Neuronal stem cell (in vitro differentiated cells): ENCODE measurements at regions not wholly inside any gene's neighbourhood (a gene's known extent, or its start where the extent isn't known, plus 50 kb on each side); places are given as distances from the start of the nearest gene placed in this dataset.

Experiments
- DNase-seq: peaks from one replicate; pipeline ENCODE4 v3.0.0-alpha.2; 2013; ENCODE audit warnings: low spot score
- H2AFZ ChIP-seq: one replicate; pipeline ENCODE4 v1.6.1; 2013; ENCODE audit warnings: mild to moderate bottlenecking, low read length, inconsistent platforms
- H2AK5ac ChIP-seq: 2 replicates; pipeline ENCODE4 v1.6.1; 2013; ENCODE audit warnings: low read depth, mild to moderate bottlenecking, inconsistent platforms, low read length, moderate library complexity, mixed read lengths
- H2BK120ac ChIP-seq: 2 replicates; pipeline ENCODE4 v1.6.1; 2013; ENCODE audit warnings: low read depth, mild to moderate bottlenecking, inconsistent platforms, low read length, moderate library complexity, mixed read lengths
- H2BK12ac ChIP-seq: one replicate; pipeline ENCODE4 v1.6.1; 2013; ENCODE audit warnings: low read length, inconsistent platforms
- H2BK15ac ChIP-seq: 2 replicates; pipeline ENCODE4 v1.6.1; 2013; ENCODE audit warnings: mild to moderate bottlenecking, low read length, inconsistent platforms, mixed read lengths
- H2BK5ac ChIP-seq: one replicate; pipeline ENCODE4 v1.6.1; 2013; ENCODE audit warnings: inconsistent platforms, mild to moderate bottlenecking, low read length, moderate library complexity
- H3K14ac ChIP-seq: one replicate; pipeline ENCODE4 v1.6.1; 2013; ENCODE audit warnings: low read length, inconsistent platforms
- H3K18ac ChIP-seq: 2 replicates; pipeline ENCODE4 v1.6.1; 2013; ENCODE audit warnings: low read length, inconsistent platforms
- H3K23ac ChIP-seq: 2 replicates; pipeline ENCODE4 v1.6.1; 2013; ENCODE audit warnings: low read depth, mild to moderate bottlenecking, mixed read lengths, low read length, inconsistent platforms; ENCODE audit not compliant: poor library complexity
- H3K27ac ChIP-seq: replicated peaks from 3 replicates; pipeline ENCODE4 v1.5.1; 2013; ENCODE audit warnings: low read length, inconsistent platforms
- H3K27me3 ChIP-seq, 3 experiments: 2 replicates each; pipeline ENCODE4 v1.6.1; 2013; ENCODE audit warnings: low read length in 3 of 3, mild to moderate bottlenecking in 2 of 3, inconsistent platforms in 1 of 3, low read depth in 1 of 3, mixed read lengths in 1 of 3, moderate library complexity in 1 of 3; ENCODE audit not compliant: control insufficient read depth in 3 of 3, insufficient read depth in 3 of 3
- H3K36me3 ChIP-seq, 2 donors: replicated peaks in 1 of 2; 2 replicates each; pipeline ENCODE4 v1.6.1; 2013; ENCODE audit warnings: low read length in 2 of 2; ENCODE audit not compliant: control insufficient read depth in 2 of 2, insufficient read depth in 2 of 2
- H3K4ac ChIP-seq: 2 replicates; pipeline ENCODE4 v1.6.1; 2013; ENCODE audit warnings: inconsistent platforms, mild to moderate bottlenecking, low read length, moderate library complexity
- H3K4me1 ChIP-seq, 2 donors: 1 replicate in 1 of 2; 2 replicates in 1 of 2; pipeline ENCODE4 v1.6.1; 2013; ENCODE audit warnings: low read length in 2 of 2, low read depth in 1 of 2; ENCODE audit not compliant: control insufficient read depth in 2 of 2, insufficient read depth in 1 of 2
- H3K4me2 ChIP-seq: one replicate; pipeline ENCODE4 v1.6.1; 2013; ENCODE audit warnings: mild to moderate bottlenecking, low read length, inconsistent platforms; ENCODE audit not compliant: insufficient read depth, poor library complexity, severe bottlenecking
- H3K4me3 ChIP-seq, 2 donors: 2 replicates each; pipeline ENCODE4 v1.5.1; 2013; ENCODE audit warnings: low read length in 2 of 2, mild to moderate bottlenecking in 2 of 2, inconsistent platforms in 1 of 2, moderate library complexity in 1 of 2
- H3K79me1 ChIP-seq: one replicate; pipeline ENCODE4 v1.6.1; 2013; ENCODE audit warnings: low read depth, mild to moderate bottlenecking, inconsistent platforms, low read length, moderate library complexity
- H3K9ac ChIP-seq: one replicate; pipeline ENCODE4 v1.6.1; 2013; ENCODE audit warnings: mild to moderate bottlenecking, low read depth, low read length, inconsistent platforms; ENCODE audit not compliant: poor library complexity
- H3K9me3 ChIP-seq, 2 donors: replicated peaks in 1 of 2; 2 replicates each; pipeline versions ENCODE3 to v1.6.1; 2013; ENCODE audit warnings: low read length in 2 of 2, mild to moderate bottlenecking in 2 of 2, inconsistent platforms in 1 of 2, low read depth in 1 of 2, mixed read lengths in 1 of 2, moderate library complexity in 1 of 2; ENCODE audit not compliant: control insufficient read depth in 2 of 2, insufficient read depth in 1 of 2
- H4K8ac ChIP-seq: one replicate; pipeline ENCODE4 v1.6.1; 2013; ENCODE audit warnings: low read depth, mild to moderate bottlenecking, inconsistent platforms, low read length, moderate library complexity
- H4K91ac ChIP-seq: one replicate; pipeline ENCODE4 v1.6.1; 2013; ENCODE audit warnings: low read length, low read depth, mild to moderate bottlenecking, inconsistent platforms; ENCODE audit not compliant: poor library complexity
- WGBS, 2 donors: extraction: QIAGEN DNeasy Blood & Tissue Kit; methylation state at CpG; one replicate each; pipeline ENCODE4 v1.1.7; 2013; ENCODE audit warnings: missing lambda C conversion rate in 2 of 2, mixed read lengths in 1 of 2; ENCODE audit not compliant: insufficient read length in 2 of 2, insufficient replicate concordance in 1 of 2; ENCODE audit errors: extremely low coverage in 2 of 2; 5-methylcytosine and 5-hydroxymethylcytosine counted together

DNA sequence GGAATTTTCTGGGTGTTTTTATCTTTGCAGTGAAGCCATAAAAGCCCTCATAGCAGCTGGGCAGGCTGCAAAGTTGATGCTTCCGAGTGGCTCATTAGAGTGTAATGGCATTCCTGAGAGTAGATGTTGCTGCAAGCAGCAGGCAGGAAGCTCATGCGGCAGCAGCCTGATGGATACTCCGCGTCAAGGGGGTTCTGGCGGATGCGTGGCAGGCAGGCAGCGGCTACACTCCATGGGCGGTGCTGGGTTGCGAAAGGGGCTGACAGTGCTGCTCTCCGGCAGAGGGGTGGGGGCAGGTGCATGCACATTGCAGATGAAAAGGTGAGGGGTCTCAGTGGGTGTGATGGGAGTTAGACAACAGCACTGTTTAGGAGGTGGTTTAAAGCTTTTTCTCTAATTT is 93.2 kb upstream of the AJAP1 start:
- no peak overlapping the region for H2BK15ac ChIP-seq
- no peaks in the 10 kb centered on the region for H3K9me3 ChIP-seq
- H4K8ac ChIP-seq: no peak overlapping the region
- no peak overlapping the region for H2AFZ ChIP-seq
- H3K4me1 ChIP-seq: no peaks in the 10 kb centered on the region
- no peak overlapping the region for H3K4me2 ChIP-seq
- no peaks in the 10 kb centered on the region for H3K27me3 ChIP-seq
- no peak overlapping the region for H3K14ac ChIP-seq
- no peak overlapping the region for H2AK5ac ChIP-seq
- H2BK120ac ChIP-seq: no peak overlapping the region
- no peak for DNase-seq
- no peak overlapping the region for H2BK5ac ChIP-seq
- no peak overlapping the region for H2BK12ac ChIP-seq
- H3K23ac ChIP-seq: no peak overlapping the region
- no CpG with 5 or more reads among the region's 10 CpGs for WGBS, 2 donors
- H3K4ac ChIP-seq: no peak overlapping the region
- H4K91ac ChIP-seq: no peak overlapping the region
- no peak overlapping the region for H3K4me3 ChIP-seq
- no peak overlapping the region for H3K9ac ChIP-seq
- no peak overlapping the region for H3K18ac ChIP-seq
- H3K36me3 ChIP-seq: no peaks in the 10 kb centered on the region
- H3K79me1 ChIP-seq: no peaks in the 10 kb centered on the region
- no peak overlapping the region for H3K27ac ChIP-seq

DNA sequence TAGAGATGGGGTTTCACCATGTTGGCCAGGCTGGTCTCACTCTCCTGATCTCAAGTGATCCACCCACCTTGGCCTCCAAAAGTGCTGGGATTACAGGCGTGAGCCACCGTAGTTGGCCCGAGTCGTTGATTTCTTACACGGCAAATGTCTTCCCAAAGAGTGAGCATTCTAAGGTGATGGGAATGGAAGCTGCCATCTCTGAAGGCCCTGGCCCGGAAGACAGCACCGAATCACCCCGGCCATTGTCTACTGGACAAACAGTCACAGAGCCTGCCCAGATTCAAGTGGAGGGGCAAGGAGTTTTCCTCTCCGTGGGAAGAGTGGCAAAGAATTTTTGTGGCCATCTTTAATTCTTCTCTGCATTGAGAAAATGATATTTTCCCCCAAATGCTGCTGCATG is 92.1 kb upstream of the AJAP1 start:
- H2AFZ ChIP-seq: no peak overlapping the region
- H2BK12ac ChIP-seq: no peak overlapping the region
- no peak overlapping the region for H3K23ac ChIP-seq
- H4K8ac ChIP-seq: no peak overlapping the region
- H3K27ac ChIP-seq: no peak overlapping the region
- no peak overlapping the region for H3K18ac ChIP-seq
- H2BK15ac ChIP-seq: no peak overlapping the region
- H3K79me1 ChIP-seq: no peaks in the 10 kb centered on the region
- WGBS, 2 donors: no CpG with 5 or more reads among the region's 9 CpGs
- H3K4ac ChIP-seq: no peak overlapping the region
- no peak overlapping the region for H3K4me3 ChIP-seq
- H2BK5ac ChIP-seq: no peak overlapping the region
- no peaks in the 10 kb centered on the region for H3K27me3 ChIP-seq
- H2AK5ac ChIP-seq: no peak overlapping the region
- H3K4me2 ChIP-seq: no peak overlapping the region
- no peak overlapping the region for H3K9ac ChIP-seq
- no peaks in the 10 kb centered on the region for H3K4me1 ChIP-seq
- H3K36me3 ChIP-seq: no peaks in the 10 kb centered on the region
- no peak for DNase-seq
- H3K9me3 ChIP-seq: no peaks in the 10 kb centered on the region
- no peak overlapping the region for H4K91ac ChIP-seq
- H2BK120ac ChIP-seq: no peak overlapping the region
- H3K14ac ChIP-seq: no peak overlapping the region

DNA sequence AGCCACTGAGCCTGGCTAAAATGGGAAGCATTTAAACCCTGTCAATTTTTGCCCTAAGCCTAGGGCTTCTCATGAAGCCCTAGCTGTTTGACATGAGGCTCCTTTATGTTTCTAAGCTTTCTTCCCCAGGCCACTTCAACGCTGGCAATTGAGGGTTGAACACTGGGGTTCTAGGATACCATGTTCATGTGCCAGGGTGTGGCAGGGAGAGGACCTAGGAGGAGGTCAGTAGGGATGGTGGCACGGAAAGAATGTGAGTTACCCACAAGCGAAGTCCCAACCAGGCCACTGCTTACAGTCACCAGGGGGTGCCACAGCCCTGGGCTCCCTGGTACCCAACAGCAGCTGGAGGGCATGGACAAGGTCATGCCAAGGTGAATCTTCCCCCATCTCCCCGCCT is 90.8 kb upstream of the AJAP1 start:
- H3K14ac ChIP-seq: no peak overlapping the region
- H3K23ac ChIP-seq: no peak overlapping the region
- H2AFZ ChIP-seq: no peak overlapping the region
- H3K4me3 ChIP-seq: no peak overlapping the region
- DNase-seq: no peak
- no peaks in the 10 kb centered on the region for H3K27me3 ChIP-seq
- H4K8ac ChIP-seq: no peak overlapping the region
- H2BK12ac ChIP-seq: no peak overlapping the region
- H2AK5ac ChIP-seq: no peak overlapping the region
- no peaks in the 10 kb centered on the region for H3K36me3 ChIP-seq
- WGBS, 2 donors: no CpG with 5 or more reads among the region's 4 CpGs
- no peaks in the 10 kb centered on the region for H3K9me3 ChIP-seq
- no peak overlapping the region for H3K4ac ChIP-seq
- H2BK5ac ChIP-seq: no peak overlapping the region
- no peak overlapping the region for H3K27ac ChIP-seq
- no peaks in the 10 kb centered on the region for H3K79me1 ChIP-seq
- H3K4me1 ChIP-seq: no peaks in the 10 kb centered on the region
- H2BK120ac ChIP-seq: no peak overlapping the region
- H4K91ac ChIP-seq: no peak overlapping the region
- H3K9ac ChIP-seq: no peak overlapping the region
- H3K18ac ChIP-seq: no peak overlapping the region
- H3K4me2 ChIP-seq: no peak overlapping the region
- no peak overlapping the region for H2BK15ac ChIP-seq

DNA sequence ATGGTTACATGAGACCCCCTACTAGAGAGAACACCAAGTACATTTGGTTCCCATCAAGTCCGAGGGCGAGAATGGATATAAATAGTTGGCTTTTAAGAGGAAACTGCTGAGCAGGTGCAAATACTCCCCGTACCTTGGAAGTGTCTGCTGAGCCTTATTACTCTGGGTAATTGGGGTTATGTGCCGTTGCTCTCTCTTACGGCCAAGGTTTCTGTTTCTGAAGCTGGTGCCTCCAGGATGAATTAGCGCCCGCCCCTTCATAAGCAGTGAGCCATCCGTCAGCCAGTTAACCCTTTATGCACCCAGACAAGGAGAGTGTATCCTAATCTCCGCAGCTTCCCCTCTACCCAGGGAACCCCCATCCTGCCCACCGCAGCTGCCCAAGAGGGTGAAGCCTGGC is 90.4 kb upstream of the AJAP1 start:
- Histone ChIP-seq H3K27me3 (no peaks in the 10 kb centered on the region), H3K14ac (no peak overlapping the region), H3K18ac (no peak overlapping the region), H3K36me3 (no peaks in the 10 kb centered on the region), H2BK15ac (no peak overlapping the region), H3K4ac (no peak overlapping the region), H3K23ac (no peak overlapping the region), H3K9ac (no peak overlapping the region), H3K4me2 (no peak overlapping the region), H2AK5ac (no peak overlapping the region), H3K4me1 (no peaks in the 10 kb centered on the region), H4K91ac (no peak overlapping the region), H3K4me3 (no peak overlapping the region), H4K8ac (no peak overlapping the region), H3K27ac (no peak overlapping the region), H2BK120ac (no peak overlapping the region), H2AFZ (no peak overlapping the region), H3K79me1 (no peaks in the 10 kb centered on the region), H3K9me3 (no peaks in the 10 kb centered on the region), H2BK12ac (no peak overlapping the region), H2BK5ac (no peak overlapping the region)
- no peak for DNase-seq
- no CpG with 5 or more reads among the region's 10 CpGs for WGBS, 2 donors
